Panc1 (cell line): ENCODE measurements at regions not wholly inside any gene's neighbourhood (a gene's known extent, or its start where the extent isn't known, plus 50 kb on each side); places are given as distances from the start of the nearest gene placed in this dataset.

ENCODE experiments used
- ATAC-seq: fragments of 200-7000 bp; cut with Tn5 transposase; 2 replicates; pipeline ENCODE4 v1.9.1; 2020; ENCODE audit warnings: mild to moderate bottlenecking, moderate library complexity
- BruUV-seq: library from RNA; stranded (reverse); fragments of 400-500 nt; replicated peaks from 2 replicates; lab custom pipeline; 2021; lab: Mats Ljungman, UMichigan
- CTCF ChIA-PET: fragments of 300-600 bp; sonication (Branson Sonifier 250); formaldehyde crosslinking; loops from one replicate; lab custom pipeline; 2022; ENCODE audit warnings: antibody characterized with exemption; lab: Charles Lee
- POLR2A ChIA-PET: fragments of 300-600 bp; sonication (Branson Sonifier 250); formaldehyde crosslinking; loops from one replicate; lab custom pipeline; 2022; ENCODE audit warnings: antibody characterized with exemption; lab: Charles Lee
- DNase-seq: peaks from one replicate; pipeline ENCODE4 v3.0.0-alpha.2; 2010; ENCODE audit warnings: low read depth, low spot score
- H3K27ac ChIP-seq: 2 replicates; pipeline ENCODE4 v1.5.1; 2011; ENCODE audit warnings: mild to moderate bottlenecking, low read length, inconsistent platforms
- H3K27me3 ChIP-seq: fragments of 200-500 bp; sonication (Bioruptor generic); 2 replicates; pipeline ENCODE4 v1.6.0; 2014; ENCODE audit warnings: low read length, inconsistent platforms; ENCODE audit not compliant: control insufficient read depth, insufficient read depth
- H3K36me3 ChIP-seq: fragments of 200-500 bp; sonication (Bioruptor generic); 2 replicates; pipeline ENCODE4 v1.5.1; 2014; ENCODE audit warnings: inconsistent platforms, mild to moderate bottlenecking, low read length, moderate library complexity; ENCODE audit not compliant: control insufficient read depth, insufficient read depth
- H3K4me1 ChIP-seq: 2 replicates; pipeline ENCODE4 v1.5.1; 2011; ENCODE audit warnings: inconsistent platforms, mild to moderate bottlenecking, low read length, moderate library complexity; ENCODE audit not compliant: control insufficient read depth, insufficient read depth
- H3K4me3 ChIP-seq, 2 experiments: 2 replicates each; pipeline ENCODE4 v1.5.1; 2011 to 2012; ENCODE audit warnings: low read depth in 2 of 2, low read length in 2 of 2, mild to moderate bottlenecking in 2 of 2, inconsistent platforms in 1 of 2, moderate library complexity in 1 of 2
- H3K9me3 ChIP-seq: fragments of 200-500 bp; sonication (Bioruptor generic); 2 replicates; pipeline ENCODE4 v1.5.1; 2014; ENCODE audit warnings: low read depth, mild to moderate bottlenecking, inconsistent platforms, low read length, moderate library complexity; ENCODE audit not compliant: control insufficient read depth, insufficient read depth
- CTCF ChIP-seq: fragments of 450-650 bp; IDR thresholded peaks from 2 replicates; pipeline ENCODE4 v1.5.1; 2017; ENCODE audit warnings: mild to moderate bottlenecking
- POLR2AphosphoS5 ChIP-seq: IDR thresholded peaks from 2 replicates; pipeline ENCODE4 v1.6.1; 2012; ENCODE audit warnings: mild to moderate bottlenecking, low read depth, low read length, moderate library complexity
- REST ChIP-seq, 2 experiments: IDR thresholded peaks; 2 replicates each; pipeline ENCODE4 v1.6.1; 2011 to 2012; ENCODE audit warnings: low read depth in 2 of 2, control low read depth in 1 of 2, low read length in 1 of 2, mild to moderate bottlenecking in 1 of 2, moderate library complexity in 1 of 2; ENCODE audit not compliant: insufficient read depth in 1 of 2
- SIN3A ChIP-seq: IDR thresholded peaks from 2 replicates; pipeline ENCODE4 v1.6.1; 2012; ENCODE audit warnings: low read depth, mild to moderate bottlenecking, low read length, moderate library complexity, borderline replicate concordance; ENCODE audit not compliant: insufficient read depth
- TCF7L2 ChIP-seq: IDR thresholded peaks from 2 replicates; pipeline ENCODE4 v1.6.1; 2011; ENCODE audit warnings: mild to moderate bottlenecking, low read depth, low read length, inconsistent platforms
- in situ Hi-C: cut with HindIII; loops from 2 replicates; pipeline ENCODE4 v1.10.0; 2016; ENCODE audit warnings: low sequenced_read_pairs, low pct_unique_long_range_greater_than_20kb
- intact Hi-C: fragments of 100-400 bp; cut with micrococcal nuclease; formaldehyde crosslinking; loops from one replicate; pipeline ENCODE4 v1.10.0; 2022; ENCODE audit not compliant: unreplicated experiment

- CTCF ChIA-PET, result no interaction called here
- H3K36me3 ChIP-seq, result no peaks in the 10 kb centered on the region
- no peak overlapping the region for H3K4me3 ChIP-seq
- H3K27ac ChIP-seq, result no peak overlapping the region
- DNase-seq, result no peak
- intact Hi-C loops (no loop called here), in situ Hi-C loops (no loop called here)
- no TSS peak for BruUV-seq
- no peak for ATAC-seq
- no peak for TF ChIP-seq REST (IDR thresholded peaks at IDR 0.05; ENCODE audit: insufficient read depth in 1 of 2, low read depth in 2 of 2, low read length in 1 of 2)
- POLR2A ChIA-PET, result no interaction called here
- H3K27me3 ChIP-seq, result no peaks in the 10 kb centered on the region
- no peaks in the 10 kb centered on the region for H3K9me3 ChIP-seq
- no peaks in the 10 kb centered on the region for H3K4me1 ChIP-seq
Observed at GRCh38 chr10:10497245-10497644, 520.4 kb upstream of the CELF2 start.

GRCh38 chr10:10498781-10499180, 518.9 kb upstream of the CELF2 start:
- Histone ChIP-seq H3K27me3 (no peaks in the 10 kb centered on the region), H3K4me3 (no peak overlapping the region), H3K4me1 (no peaks in the 10 kb centered on the region), H3K36me3 (no peaks in the 10 kb centered on the region), H3K27ac (no peak overlapping the region), H3K9me3 (no peaks in the 10 kb centered on the region)
- intact Hi-C loops, result no loop called here
- ChIA-PET CTCF (no interaction called here), POLR2A (no interaction called here)
- BruUV-seq, result no TSS peak
- ATAC-seq (no peak), DNase-seq (no peak)
- TF ChIP-seq POLR2AphosphoS5 (no peak), TCF7L2 (no peak), SIN3A (no peak), CTCF (no peak), REST (IDR thresholded peaks at IDR 0.05; ENCODE audit: insufficient read depth in 1 of 2, low read depth in 2 of 2, low read length in 1 of 2) (no peak)
- in situ Hi-C loops, result no loop called here
